GM21576 (cell line): ENCODE measurements at regions not wholly inside any gene's neighbourhood (a gene's known extent, or its start where the extent isn't known, plus 50 kb on each side); places are given as distances from the start of the nearest gene placed in this dataset.
"Not testable (repeated sequence)": the region's sequence is repeated elsewhere in the genome, so short reads cannot be mapped to it uniquely, and the experiment has no call there.

ENCODE experiments used
- ATAC-seq: cut with Tn5 transposase; IDR thresholded peaks from one replicate; pipeline ENCODE4 v1.9.1; 2021; ENCODE audit warnings: mild to moderate bottlenecking, moderate library complexity; ENCODE audit not compliant: unreplicated experiment

DNA sequence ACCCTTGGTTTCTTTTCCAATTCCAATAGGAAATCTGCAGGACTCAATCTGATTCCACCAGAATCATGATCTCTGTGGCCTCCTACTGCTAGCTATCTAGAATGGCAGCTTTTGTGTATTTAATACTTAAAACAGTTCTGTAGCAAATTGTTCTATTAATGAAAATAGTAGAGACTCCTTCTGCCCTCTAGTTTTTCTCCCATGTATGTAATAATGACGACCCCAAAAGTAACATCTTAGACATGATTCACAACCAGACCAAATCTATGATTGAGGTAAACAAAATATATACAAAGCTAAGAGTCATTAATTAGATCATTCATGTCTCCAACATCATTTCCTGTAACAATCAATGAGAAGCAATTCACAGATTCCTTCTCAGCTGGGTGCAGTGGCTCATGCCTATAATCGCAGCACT lies 259.1 kb upstream of the MKLN1 start:
- ATAC-seq: no peak

DNA sequence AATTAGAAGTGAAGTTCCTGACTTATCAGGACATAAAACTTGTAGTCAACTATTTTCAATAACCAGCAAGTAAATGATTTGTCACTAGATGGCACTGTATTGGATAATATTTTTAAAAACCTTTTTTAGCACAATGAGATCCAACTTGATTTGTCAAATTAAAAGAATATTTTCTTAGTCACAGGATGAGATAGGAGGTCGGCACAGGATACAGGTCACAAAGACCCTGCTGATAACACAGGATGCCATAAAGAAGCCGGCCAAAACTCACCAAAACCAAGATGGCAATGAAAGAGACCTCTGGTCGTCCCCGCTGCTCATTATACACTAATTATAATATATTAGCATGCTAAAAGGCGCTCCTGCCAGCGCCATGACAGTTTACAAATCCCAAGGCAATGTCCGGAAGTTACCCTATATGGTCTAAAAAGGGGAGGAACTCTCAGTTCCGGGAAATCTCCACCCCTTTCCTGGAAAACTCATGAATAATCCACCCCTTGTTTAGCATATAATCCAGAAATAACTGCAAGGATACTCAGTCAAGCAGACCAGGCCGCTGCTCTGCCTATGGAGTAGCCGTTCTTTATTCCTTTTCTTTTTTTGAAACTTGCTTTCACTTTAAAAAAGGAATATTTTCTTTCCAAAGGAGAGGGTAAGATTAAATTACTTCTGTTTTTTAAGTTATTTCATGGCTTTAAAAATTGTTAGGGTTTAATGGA lies 255.7 kb upstream of the MKLN1 start:
- ATAC-seq: no peak

DNA sequence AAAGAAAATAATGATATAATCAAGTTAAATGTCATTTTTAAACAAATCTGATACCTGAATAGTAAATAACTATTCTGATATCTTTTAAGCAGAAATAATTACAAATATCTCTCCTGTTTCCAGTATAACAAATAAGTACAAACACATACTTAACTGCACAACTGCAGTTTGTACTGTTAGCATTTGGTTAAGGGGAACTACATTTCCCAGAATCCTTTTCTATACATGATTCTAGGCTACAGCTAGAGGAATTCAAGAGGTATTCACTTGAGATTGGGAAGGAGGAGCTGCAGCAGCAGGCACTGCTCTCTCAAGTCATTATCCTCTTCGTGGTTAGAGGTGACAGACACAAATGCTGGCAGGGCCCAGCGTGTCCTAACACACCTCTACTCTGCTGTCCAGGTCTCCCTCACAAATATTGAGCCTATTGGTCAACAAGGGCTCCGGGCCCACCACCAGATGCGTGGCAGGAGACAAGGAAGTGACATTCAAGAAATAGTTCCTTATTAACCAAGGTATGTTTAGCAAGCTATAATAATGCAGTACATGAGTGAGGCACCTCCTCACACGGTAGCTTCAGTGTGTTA lies 255.1 kb upstream of the MKLN1 start:
- ATAC-seq: no peak

DNA sequence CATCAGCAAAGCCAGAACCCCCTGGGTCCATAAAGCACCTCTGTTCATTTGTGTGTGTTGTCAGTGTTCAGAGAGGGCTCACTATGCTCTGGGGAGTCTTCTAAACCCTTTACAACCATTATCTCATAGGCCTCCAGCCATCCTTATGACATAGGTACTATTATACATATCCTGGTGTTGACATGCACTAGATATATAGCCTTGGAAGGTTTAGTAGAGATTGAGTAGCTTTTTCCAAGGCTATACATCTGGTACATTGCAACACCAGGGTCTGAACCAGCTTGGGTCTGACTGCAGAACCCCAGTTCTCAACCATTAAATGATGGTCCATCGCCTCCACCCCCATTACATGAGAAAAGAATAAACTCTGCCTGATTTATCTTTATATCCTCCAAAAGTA lies 253.6 kb upstream of the MKLN1 start:
- ATAC-seq: no peak

DNA sequence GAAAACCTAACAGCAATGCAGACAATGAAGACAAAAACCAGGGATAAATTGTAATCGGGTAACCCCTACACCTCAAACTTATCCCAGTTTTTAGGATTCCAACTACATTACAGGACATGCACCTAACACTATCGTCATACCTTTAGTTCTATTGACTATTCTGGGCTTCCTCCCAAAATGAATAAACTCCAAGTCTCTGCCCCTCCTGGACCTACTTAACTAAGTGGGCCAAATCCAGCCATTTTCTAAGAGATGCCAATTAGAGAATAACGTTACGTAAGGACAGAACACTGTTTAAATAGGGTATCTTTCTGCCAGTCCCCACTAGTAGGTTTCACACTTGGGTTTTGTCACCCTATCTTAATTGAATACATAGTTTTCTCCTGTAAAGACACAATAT lies 253.1 kb upstream of the MKLN1 start:
- no peak for ATAC-seq

DNA sequence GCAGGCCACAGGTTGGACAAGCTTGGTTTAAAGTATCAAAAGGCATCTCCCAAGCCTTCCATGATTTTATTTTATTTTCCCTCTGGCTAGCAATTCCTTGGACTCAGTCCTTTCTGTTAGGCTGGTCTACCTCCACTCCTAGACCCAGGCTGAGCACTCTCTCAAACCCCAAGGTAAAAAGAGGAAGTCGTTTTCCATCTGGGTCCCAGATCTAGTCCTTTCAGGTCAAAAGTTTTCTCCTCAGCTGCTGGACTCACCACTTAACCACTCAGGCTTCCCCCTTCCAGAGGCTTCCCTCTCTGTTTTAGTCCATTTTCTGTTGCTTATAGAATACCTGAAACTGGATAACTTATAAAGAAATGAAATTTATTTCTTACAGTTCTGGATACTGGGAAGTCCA lies 252.3 kb upstream of the MKLN1 start:
- ATAC-seq: no peak

DNA sequence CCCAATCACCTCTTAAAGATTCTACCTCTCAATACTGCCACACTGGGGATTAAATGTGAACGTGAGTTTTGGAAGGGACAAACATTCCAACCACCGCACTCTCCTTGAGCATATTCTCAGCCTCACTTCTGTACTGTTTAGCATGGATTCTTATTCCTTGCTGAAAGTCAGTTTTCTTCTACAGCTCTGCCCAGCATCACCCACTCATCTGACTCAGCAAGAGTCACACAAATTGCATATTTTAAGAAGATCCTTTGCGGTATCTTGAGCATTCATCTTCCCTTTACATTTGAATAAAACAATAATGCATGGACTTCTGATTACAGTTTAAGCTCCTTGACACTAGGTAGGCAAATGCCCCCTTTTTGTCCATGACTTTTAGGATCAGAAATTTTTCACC lies 251.6 kb upstream of the MKLN1 start:
- ATAC-seq: no peak

DNA sequence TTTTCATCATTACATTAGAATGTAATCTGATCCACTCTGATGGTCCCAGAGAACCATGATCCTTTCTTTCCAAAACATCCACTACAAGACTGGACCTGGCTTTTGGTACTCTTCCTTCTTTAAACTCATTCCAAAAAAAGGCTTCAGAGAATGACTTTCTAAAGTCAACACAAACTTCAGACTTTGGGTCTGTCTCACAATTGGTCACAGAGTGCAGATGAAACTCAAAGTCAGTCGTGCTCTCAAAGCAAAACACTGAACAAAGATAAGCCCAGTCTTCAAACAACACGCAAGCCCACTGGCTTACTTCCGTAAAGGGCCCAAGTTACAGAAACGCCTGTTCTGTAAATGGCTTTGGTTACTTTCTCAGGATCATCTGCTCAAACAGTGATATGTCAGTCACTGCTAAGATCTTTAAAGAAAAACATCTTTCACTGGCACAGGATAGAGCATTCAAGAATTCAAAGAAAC lies 250.9 kb upstream of the MKLN1 start:
- ATAC-seq: no peak

DNA sequence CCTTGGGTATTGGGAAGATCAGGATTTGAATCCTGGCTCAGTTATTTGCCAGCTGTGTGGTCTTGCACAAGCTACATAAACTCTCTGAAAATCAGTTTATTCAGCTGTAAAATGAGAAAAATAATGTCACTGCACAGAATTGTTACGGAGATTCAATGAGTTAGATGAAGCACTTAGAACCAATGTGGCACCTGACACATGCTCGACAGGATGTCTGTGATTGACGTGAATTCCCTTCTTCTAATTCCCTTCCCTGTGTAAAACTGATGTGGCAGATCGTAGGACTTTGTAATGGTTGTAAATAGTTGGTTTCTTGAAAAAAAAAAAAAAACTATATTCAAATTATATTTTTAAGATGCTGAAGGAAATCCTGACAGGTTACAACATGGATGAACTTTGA lies 249.9 kb upstream of the MKLN1 start:
- ATAC-seq: no peak

DNA sequence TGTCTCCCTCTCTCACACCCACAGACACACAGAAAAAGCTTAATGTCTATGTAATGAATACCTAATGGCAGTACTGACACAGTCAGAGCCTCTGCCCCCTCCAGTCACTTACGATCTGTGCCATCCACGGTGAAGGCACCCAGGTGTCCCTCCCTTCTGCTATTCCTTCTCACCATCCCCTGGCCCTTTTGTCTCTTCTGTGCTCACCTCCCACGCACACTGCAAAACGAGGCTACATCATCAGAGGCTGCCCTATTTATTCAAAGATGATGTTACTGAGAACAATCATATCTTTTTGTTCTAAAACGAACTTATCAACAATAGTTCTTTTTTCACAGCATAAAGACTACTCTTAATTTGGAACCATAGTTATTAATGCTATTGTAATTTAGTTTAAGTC lies 246.9 kb upstream of the MKLN1 start:
- no peak for ATAC-seq

DNA sequence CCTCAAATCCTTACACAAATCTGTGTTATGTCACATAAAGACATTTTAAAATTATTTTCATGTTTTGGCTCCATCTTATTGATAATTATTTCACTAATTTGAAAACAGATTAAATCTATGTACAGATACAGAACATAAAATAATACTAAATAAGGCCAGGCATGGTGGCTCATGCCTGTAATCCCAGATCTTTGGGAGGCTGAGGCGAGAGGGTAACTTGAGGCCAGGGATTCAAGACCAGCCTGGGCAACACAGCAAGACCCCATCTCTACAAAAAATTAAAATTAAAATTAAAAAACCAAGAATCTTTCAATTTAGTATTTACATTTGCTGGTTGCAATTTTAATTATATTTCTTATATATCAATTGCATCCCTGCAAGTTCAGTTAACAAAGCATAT lies 246.4 kb upstream of the MKLN1 start:
- ATAC-seq: no peak

DNA sequence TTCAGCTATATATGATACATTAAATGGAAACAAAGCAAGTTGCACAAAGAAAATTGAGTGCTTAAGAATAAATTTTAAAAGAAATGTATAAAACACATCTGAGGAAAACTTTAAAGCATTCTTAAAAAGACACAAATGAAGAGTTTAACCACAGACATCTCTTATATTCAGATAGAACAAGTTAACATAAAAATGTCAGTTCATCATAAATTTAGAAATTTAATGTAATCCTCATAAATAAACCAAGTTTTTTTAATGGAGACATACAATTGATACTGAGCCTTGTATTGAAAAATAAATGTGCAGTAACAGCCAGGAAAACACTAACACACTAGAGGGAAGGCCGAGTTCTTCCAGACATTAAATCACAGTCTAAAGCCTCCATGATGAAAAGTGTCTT lies 243.9 kb upstream of the MKLN1 start:
- no peak for ATAC-seq

DNA sequence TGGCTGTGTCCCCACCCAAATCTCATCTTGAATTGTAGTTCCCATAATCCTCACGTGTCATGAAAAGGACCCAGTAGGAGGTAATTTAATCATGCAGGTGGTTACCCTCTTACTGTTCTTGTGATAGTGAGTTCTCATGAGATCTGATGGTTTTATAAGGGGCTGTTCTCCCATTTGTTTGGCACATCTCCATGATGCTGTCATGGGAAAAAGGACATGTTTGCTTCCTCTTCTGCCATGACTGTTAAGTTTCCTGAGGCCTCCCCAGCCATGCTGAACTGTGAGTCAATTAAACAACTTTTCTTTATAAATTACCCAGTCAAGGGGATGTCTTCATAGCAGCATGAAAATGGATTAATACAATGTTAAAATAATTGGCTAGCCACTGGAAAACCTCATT lies 243.3 kb upstream of the MKLN1 start:
- not testable (repeated sequence) for ATAC-seq

DNA sequence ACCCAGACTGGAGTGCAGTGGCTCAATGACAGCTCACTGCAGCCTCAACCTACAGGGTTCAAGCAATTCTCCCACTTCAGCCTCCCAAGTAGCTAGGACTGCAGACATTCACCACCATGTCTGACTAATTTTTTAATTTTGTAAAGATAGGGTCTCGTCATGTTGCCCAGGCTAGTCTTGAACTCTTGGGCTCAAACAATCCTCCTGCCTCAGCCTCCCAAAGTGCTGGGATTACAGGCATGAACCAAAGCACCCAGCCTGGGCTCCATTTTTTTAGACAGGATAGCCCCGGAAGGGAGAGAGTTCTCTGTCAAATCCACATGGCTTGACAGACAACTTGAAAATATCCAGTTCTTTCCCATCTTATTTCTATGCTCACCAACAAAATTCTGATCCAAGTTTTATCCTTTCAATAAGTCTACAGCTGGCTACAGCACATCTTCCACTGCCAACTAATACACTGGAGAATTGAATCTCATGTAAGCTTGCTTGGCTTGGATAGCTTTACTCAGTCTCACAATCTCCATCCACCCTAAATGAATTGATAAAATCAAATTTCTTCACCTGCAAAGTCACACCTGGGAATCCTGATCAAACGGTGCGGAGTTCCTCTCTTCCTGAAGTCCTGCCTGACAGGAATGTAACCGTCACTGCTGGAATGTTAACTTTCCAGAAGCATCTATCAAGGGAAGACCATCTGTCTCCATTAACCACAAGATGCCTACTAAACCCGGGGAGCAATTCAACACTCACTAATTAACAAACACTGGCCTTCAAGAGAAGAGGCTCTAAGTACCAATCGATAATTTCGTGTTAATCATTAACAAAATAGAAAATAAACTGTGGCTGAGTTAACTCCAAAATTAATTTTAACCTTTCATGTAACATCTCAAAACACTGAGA lies 239.7 kb upstream of the MKLN1 start:
- ATAC-seq: no peak

DNA sequence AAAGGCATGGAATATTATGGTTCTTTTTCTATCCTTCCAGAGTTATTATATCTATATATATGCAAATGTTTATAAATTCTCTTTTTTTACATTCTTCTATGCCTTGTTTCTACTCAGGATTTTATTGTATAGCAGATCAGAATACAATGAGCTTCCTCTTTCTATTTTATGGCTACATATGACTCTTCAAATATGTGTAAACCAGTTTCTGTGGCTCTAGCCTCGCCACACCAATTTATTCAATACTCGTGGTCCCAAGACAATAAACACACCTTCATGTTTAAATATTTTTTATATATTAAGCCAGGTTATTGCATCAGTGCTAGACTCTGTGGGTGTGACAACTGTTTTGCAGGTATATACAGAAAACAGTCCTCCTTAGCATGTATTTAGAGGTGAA lies 237.5 kb upstream of the MKLN1 start:
- ATAC-seq: no peak

DNA sequence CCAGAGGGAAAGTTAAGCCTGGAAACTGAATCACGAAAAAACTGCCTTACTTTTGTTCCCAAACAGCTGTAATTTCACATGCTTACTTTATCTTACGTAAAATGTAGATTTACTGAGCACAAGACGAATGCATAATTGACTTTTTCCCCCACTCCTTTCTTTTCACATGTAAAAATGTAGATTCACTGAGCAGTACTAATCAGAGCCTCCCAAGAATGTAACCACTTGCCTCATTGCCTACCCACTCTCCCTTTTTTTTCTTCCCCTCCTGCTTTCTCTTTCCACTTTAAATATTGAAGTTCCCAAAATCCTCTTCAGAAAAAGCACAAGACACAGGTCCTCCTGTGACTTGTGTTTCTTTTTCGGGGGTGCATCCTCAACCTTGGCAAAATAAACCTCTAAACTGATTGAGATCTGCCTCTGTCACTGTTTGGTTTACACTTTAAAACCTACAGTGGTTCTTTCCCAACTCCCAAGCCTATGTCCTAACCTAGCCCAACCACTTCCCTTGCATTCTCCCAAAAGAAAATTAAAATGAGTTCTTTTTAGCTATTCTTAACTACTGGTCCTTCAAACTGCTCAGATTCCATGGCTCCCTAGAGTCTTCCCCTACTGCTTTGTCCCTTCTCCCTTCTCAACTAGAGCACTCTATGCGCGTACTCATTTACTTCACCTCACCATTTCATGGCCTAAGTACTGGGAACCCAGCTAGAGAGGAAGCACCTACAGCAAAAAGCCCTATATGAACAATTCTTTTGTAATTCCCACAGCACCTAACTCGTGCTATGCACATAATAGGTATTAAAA lies 236.6 kb upstream of the MKLN1 start:
- ATAC-seq: no peak

DNA sequence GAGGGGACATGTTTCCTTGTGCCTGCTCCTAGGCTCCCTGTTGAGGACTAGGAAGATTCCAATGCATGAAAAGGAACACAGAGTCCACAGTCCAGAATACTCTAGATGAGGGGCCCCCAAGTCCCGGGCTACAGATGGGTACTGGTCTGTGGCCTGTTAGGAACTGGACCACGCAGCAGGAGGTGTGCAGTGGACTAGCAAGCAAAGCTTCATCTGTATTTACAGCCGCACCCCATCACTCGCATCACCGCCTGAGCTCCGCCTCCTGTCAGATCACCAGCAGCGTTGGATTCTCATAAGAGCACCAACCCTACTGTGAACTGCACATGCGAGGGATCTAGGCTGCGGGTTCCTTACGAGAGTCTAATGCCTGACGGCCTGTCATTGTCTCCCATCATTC lies 233.0 kb upstream of the MKLN1 start:
- ATAC-seq: no peak

DNA sequence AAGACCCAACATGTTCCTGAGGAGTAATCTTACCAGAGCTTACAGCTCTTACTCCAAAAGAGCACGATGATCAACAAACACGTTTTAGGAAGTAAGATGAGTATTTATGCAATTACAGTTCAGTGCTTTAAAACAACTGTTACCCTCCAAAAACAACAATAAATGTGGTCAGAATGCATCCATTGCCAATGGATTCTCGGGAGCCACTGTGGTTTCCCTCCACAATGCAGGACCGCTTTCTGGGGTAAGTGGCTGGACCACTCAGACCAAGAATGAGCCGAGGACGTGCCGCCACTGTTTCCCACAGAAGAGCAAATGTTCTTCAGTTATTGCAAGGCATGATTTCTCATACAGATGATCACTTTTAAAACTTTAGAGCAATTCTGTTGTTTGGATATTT lies 232.3 kb upstream of the MKLN1 start:
- ATAC-seq: no peak

DNA sequence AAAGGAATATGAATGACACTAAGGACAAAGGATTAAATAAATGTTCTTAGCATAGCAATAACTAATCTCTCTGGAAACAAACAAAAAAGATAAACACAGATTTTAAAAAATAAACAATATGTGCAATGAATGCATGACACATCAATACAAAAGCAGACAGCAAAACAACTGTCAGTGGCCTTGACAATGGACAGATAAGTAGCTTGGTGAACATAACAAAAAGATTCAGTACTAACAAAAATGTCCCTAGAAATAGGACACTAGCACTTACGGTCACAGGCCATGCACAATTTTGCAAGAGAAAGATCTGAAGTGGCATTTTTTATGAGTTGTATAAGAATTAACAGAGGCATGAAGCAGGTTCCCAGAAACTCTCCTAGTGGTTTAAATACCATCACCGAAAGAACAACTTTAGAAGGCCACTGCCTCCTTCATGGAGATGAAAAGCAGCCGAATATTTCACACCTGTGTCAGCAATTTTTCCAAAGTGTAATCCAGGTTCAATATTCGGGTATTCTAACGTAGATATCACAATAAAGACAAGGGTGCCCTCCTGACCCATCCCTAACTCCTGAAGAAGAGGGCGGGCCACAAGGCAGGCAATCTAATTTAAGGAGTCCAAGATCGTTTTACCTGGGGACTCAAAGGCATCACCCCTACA lies 231.3 kb upstream of the MKLN1 start:
- ATAC-seq: no peak

DNA sequence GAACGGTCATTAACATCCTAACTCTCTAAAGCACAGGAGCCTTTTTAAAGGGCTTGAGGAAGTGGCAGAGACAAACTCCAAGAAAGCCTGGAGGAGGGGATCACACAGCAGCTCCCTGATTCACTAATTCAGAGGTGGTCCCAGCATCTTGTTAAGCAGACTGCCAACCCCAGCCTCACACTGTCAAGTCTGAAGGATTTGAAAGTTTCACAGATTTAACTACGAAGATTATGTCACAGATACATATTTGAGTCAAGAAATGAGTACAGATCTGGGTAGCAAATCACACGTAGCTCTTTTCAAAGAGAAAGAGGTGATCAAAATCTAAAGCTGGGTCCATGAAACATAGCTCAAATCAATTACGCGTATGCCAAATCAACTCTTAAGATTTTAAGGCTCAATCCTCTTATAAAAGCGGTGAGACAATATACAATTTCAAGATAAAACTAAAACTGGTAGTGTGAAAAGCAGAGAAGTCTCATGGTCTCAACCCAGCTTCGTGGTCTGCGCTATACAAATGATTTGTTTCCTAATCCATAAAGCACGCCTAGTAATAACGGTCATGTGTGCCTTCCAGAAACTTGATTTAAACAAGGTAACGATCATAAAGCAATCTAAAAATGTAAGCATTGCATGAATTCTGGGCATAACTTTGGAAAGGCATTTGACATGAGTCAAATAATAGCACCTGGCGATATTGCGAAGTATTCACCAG lies 229.9 kb upstream of the MKLN1 start:
- ATAC-seq: no peak
